ENCODE measurements at regions not wholly inside any gene's neighbourhood (a gene's known extent, or its start where the extent isn't known, plus 50 kb on each side); places are given as distances from the start of the nearest gene placed in this dataset.

GRCh38 chr18:10404168-10404567 is 50.3 kb upstream of the APCDD1 start:
- TF ChIP-seq, protein P1, sequence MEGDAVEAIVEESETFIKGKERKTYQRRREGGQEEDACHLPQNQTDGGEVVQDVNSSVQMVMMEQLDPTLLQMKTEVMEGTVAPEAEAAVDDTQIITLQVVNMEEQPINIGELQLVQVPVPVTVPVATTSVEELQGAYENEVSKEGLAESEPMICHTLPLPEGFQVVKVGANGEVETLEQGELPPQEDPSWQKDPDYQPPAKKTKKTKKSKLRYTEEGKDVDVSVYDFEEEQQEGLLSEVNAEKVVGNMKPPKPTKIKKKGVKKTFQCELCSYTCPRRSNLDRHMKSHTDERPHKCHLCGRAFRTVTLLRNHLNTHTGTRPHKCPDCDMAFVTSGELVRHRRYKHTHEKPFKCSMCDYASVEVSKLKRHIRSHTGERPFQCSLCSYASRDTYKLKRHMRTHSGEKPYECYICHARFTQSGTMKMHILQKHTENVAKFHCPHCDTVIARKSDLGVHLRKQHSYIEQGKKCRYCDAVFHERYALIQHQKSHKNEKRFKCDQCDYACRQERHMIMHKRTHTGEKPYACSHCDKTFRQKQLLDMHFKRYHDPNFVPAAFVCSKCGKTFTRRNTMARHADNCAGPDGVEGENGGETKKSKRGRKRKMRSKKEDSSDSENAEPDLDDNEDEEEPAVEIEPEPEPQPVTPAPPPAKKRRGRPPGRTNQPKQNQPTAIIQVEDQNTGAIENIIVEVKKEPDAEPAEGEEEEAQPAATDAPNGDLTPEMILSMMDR (IDR thresholded peaks at IDR 0.05; ENCODE audit: poor library complexity), result no peak
- TF ChIP-seq EZH2 (IDR thresholded peaks at IDR 0.05; ENCODE audit: borderline replicate concordance), result no peak

All from hepatocyte (in vitro differentiated cells).